HTR-8/SVneo (cell line): ENCODE measurements at regions not wholly inside any gene's neighbourhood (a gene's known extent, or its start where the extent isn't known, plus 50 kb on each side); places are given as distances from the start of the nearest gene placed in this dataset.
"Not testable (repeated sequence)": the region's sequence is repeated elsewhere in the genome, so short reads cannot be mapped to it uniquely, and the experiment has no call there.

ENCODE experiments used
- DNase-seq: peaks from one replicate; pipeline ENCODE4 v3.0.0; 2011; ENCODE audit warnings: low spot score, mixed read lengths; ENCODE audit not compliant: insufficient read length
- FAIRE-seq: peaks from 2 replicates; lab custom pipeline; 2011; peaks lifted over from hg19 to GRCh38; lab: Jason Lieb, UNC

DNA sequence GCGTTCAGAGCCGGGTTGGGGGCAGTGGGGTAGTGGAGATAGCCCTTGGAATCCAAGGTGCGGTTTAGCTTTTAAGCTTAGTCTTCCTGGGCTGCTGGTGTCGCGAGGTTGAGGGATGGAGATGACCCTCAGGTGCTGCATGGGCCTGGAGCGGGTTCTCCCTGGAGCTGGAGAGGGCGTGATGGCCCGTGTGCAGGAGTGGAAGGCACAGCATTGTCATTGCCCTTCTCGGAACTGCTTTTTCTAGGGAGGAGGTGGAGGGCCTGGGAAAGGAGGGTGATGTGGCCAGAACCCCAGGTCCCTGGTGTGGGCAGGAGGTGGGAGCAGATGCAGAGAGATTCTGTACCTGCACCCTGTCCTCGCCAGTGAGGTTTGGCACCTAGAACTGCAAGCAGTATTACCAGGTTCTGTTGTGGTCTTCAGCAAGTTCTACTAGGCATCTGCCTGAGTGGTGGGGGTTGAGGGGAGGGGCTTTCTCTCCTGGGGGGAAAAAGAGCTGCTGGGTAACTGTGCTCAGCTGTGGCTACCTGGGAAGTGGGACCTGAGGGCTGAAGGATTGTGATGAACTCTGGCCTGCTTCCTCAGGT lies 55.8 kb upstream of the TPTE start:
- not testable (repeated sequence) for DNase-seq, FAIRE-seq

GRCh38 chr21:10466200-10466599 lies 55.2 kb upstream of the TPTE start:
- no peak for DNase-seq
- no peak for FAIRE-seq
